Stimulated activated naive CD8-positive, alpha-beta T cell treated with anti-CD3 and anti-CD28 coated beads, Interleukin-15, Interleukin-2, amounts not matched to agents 100 ng/mL and 50 ng/mL, for 24 hours (primary cell): ENCODE measurements at regions not wholly inside any gene's neighbourhood (a gene's known extent, or its start where the extent isn't known, plus 50 kb on each side); places are given as distances from the start of the nearest gene placed in this dataset.

ENCODE experiments used
- H3K27ac Mint-ChIP-seq: one replicate; pipeline ENCODE4 v1.8.0; 2021; ENCODE audit warnings: mild to moderate bottlenecking, mixed read lengths
- H3K27me3 Mint-ChIP-seq: one replicate; pipeline ENCODE4 v1.8.0; 2021; ENCODE audit warnings: mixed read lengths
- H3K36me3 Mint-ChIP-seq: one replicate; pipeline ENCODE4 v1.8.0; 2021; ENCODE audit warnings: low read depth, mixed read lengths
- H3K4me1 Mint-ChIP-seq: one replicate; pipeline ENCODE4 v1.8.0; 2021; ENCODE audit warnings: low read depth, mixed read lengths
- H3K4me3 Mint-ChIP-seq: one replicate; pipeline ENCODE4 v1.8.0; 2021; ENCODE audit warnings: mild to moderate bottlenecking, mixed read lengths
- H3K9me3 Mint-ChIP-seq: one replicate; pipeline ENCODE4 v1.8.0; 2021; ENCODE audit warnings: mixed read lengths

DNA sequence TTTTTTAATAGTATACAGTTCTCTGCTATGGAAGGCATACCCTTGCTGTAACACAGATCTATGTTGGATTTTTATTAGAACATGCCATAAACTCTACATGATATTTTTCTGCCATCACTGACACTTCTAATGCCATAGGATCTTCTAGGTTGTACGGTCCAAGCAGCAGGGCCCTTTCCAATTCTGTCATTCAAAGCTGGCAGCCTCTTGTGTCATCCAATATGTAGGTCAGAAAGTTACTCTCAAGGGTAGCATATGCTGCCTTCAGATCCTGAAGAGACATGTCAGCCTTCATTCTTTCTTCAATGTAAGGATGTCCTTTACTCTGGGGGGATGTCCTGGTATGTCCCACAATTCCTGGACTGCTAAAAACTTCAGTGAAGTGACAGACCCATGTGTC, 629.2 kb upstream of the USP24 start:
- H3K4me1 Mint-ChIP-seq: no peaks in the 10 kb centered on the region
- no peak overlapping the region for H3K4me3 Mint-ChIP-seq
- H3K9me3 Mint-ChIP-seq: no peaks in the 10 kb centered on the region
- no peak overlapping the region for H3K27ac Mint-ChIP-seq
- H3K27me3 Mint-ChIP-seq: no peaks in the 10 kb centered on the region
- no peaks in the 10 kb centered on the region for H3K36me3 Mint-ChIP-seq

- H3K9me3 Mint-ChIP-seq: no peaks in the 10 kb centered on the region
- peaks cover 7% of the 10 kb centered on the region for H3K27me3 Mint-ChIP-seq
- no peak overlapping the region for H3K4me3 Mint-ChIP-seq
- H3K27ac Mint-ChIP-seq: no peak overlapping the region
- no peaks in the 10 kb centered on the region for H3K36me3 Mint-ChIP-seq
- no peaks in the 10 kb centered on the region for H3K4me1 Mint-ChIP-seq
These were observed 624.5 kb upstream of the USP24 start for GRCh38 chr1:55839626-55840025.

DNA sequence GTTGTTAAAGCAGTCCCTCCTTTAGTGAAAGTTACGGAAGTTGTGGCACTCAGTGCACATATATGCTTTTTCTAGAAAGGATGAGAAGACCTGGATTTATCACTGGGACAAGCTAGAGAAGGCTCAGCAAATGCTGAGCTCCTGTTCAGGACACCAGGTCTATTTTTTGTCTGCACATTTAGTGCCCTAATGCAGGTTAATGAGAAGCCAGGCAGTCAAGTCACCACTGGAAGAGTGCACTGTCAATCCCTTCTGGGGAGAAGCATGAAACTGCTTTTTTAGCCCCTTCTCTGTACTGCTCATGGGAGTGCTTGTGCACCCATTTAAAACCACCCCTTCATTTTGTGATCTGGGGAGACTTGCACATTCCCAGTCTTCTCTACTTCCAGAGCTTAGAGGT, 624.1 kb upstream of the USP24 start:
- no peak overlapping the region for H3K4me3 Mint-ChIP-seq

DNA sequence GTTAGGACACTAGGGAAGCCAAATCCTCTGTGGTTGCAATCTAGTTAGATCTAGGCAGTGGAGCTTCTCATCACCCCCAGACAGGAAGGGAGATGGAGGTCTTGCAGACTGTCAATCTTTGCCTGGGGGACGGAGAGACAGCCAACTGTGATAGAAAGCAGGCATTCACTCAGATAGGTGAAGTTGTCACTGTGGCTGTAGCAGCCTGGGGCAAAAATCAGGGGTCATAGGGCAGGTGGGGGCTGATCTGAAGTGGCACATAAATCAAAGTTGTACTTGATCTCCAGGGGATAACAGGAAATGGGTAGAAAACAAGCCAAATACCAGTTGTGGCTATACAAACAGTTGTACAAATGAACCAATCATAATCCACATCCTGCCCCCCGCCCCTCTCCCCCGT, 620.9 kb upstream of the USP24 start:
- Mint-ChIP-seq H3K27me3 (peaks cover 10% of the 10 kb centered on the region), H3K36me3 (no peaks in the 10 kb centered on the region), H3K4me3 (no peak overlapping the region), H3K27ac (no peak overlapping the region), H3K9me3 (no peaks in the 10 kb centered on the region), H3K4me1 (no peaks in the 10 kb centered on the region)

More for the DNA sequence above, 624.1 kb upstream of the USP24 start:
- Mint-ChIP-seq H3K27me3 (peaks cover 7% of the 10 kb centered on the region), H3K4me1 (no peaks in the 10 kb centered on the region), H3K36me3 (no peaks in the 10 kb centered on the region), H3K27ac (no peak overlapping the region), H3K9me3 (no peaks in the 10 kb centered on the region)

DNA sequence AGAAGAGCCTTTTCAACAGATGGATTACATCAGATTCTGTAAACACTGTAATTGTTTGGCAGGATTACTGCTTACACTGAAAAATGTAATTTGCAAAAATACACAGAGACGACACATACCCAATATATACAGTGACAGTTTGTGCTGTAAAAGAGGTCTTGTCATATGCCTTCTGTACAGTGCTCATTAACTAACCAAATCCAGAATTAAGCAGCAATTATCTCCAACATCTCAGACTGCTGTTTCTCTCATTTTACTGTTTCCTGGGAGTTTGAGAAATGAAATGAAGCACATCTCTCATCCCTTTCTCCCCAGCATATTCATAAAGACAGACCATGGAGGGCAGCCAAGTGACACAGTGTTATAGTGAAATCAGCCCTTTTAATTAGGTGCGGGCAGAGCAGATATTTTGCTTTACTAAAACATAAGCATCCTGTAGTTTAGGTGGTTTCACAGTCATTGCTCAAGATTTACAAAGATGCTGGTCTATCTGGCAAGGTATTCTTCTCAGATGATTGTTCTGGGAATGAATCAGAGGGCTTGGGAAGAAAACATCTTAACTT, 618.4 kb upstream of the USP24 start:
- Mint-ChIP-seq H3K9me3 (no peaks in the 10 kb centered on the region), H3K4me3 (no peak overlapping the region), H3K4me1 (no peaks in the 10 kb centered on the region), H3K36me3 (no peaks in the 10 kb centered on the region), H3K27ac (no peak overlapping the region), H3K27me3 (peaks cover 14% of the 10 kb centered on the region)

DNA sequence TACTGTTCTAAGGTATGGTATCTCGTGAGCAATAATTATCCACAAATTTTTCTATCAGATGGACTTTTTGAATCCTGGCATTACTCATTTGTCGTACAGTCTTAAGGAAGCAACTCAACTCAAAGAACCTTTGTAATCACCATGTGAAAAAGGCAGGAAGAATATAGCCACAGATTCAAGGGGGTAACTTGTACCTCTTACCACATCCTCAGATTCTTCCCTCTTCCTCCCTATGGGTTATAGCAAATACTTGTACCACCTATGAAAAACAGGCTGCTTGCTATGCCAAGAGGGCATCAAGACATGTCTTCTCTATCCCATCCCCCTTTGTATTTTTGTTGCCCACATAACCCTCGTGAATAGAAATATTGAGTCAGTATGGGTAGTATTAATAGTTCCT, 616.6 kb upstream of the USP24 start:
- Mint-ChIP-seq H3K27me3 (peaks cover 10% of the 10 kb centered on the region), H3K9me3 (no peaks in the 10 kb centered on the region), H3K4me1 (no peaks in the 10 kb centered on the region), H3K36me3 (no peaks in the 10 kb centered on the region), H3K27ac (no peak overlapping the region), H3K4me3 (no peak overlapping the region)

DNA sequence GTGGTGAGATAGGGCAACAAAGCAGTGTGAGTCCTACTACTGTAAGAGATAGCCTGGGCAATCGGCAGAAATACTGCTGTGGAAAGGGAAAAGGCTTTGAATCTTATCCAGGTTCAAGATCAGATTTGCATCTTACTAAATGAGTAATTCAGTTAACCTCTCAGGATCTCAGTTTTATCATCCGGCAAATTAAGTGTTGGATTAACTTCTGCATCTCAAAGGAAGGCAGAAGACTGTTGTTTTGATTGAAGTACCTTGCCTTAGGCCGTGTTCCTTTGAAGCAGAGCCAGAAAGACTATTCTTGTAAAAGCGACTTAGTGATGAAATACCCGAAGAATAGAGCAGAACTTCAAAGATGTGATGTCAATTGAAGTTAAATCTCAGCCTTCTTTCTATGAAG, 612.9 kb upstream of the USP24 start:
- Mint-ChIP-seq H3K36me3 (no peaks in the 10 kb centered on the region), H3K27ac (no peak overlapping the region), H3K27me3 (peaks cover 10% of the 10 kb centered on the region), H3K4me1 (no peaks in the 10 kb centered on the region), H3K9me3 (no peaks in the 10 kb centered on the region), H3K4me3 (no peak overlapping the region)

DNA sequence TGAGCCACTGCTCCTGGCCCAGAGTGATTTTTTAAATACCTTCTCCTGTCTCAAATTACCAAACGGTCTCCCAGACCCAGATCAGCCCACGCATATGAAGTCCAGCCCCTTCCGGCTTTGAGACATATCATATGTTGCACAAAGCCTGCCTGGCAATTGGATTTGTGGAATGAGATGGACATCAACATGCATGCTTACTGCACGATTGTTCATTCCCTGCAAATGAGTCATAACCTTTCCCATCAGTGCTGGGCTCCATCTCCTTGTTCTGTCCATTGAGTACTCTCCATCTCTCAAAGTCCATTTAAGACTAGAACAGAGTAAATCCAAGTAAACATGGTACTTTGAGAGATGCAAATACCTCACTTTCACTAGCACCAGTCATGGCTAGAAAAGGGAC, 612.2 kb upstream of the USP24 start:
- H3K27ac Mint-ChIP-seq: no peak overlapping the region

DNA sequence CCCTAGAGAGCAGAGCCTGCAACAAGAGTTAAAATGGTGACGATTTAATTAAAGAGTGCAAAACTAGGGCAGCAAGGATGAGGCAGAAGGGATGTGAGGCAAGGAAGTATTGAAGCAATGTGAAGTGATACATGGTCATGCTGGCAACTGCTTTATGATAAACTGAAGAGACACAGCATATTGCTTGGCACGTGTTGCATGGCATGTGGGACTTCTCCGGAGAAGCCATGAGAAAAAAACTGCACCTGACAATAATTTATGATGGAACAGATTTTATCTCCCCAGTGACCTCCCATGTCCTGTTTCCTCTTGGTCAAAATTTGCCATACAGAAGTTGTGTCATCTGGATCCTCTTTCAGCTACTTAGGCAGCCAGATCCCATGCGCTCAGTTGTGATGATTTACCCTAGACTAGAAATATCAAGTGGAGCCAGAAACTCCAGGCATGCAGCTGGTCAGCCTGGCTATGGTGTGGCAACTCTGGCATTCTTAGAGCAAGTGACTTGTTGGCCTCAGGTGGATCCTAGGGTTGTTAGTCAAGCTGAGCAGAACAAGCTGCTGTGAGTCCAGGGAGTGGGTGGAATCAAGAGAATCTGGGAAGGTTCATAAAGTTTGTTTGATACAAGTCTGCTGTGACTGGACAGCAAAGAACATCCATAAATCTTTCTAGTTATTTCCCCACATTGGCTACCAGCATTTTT, 611.4 kb upstream of the USP24 start:
- Mint-ChIP-seq H3K4me1 (no peaks in the 10 kb centered on the region), H3K4me3 (no peak overlapping the region), H3K27me3 (peaks cover 10% of the 10 kb centered on the region), H3K9me3 (no peaks in the 10 kb centered on the region), H3K36me3 (no peaks in the 10 kb centered on the region), H3K27ac (no peak overlapping the region)

More for the DNA sequence above, 612.2 kb upstream of the USP24 start:
- Mint-ChIP-seq H3K27me3 (peaks cover 10% of the 10 kb centered on the region), H3K36me3 (no peaks in the 10 kb centered on the region), H3K4me1 (no peaks in the 10 kb centered on the region), H3K4me3 (no peak overlapping the region), H3K9me3 (no peaks in the 10 kb centered on the region)

DNA sequence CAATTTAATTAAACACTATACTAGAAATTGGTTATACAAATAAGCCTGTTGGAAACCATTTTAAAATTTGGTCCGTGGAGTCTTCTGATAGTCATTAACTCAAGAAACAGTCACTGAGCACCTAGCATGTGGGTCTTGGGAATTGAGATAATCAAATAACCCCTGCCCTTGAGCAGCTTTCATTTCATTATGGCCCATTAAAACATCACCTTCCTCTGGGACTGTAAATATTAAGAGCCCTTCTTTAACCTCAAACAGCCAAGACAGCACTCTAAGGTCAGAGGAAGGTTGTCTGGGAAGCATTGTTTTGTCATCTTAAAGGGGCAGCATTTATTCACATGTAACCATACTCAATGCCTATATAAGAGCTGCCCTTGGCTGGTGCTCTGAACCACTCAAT, 610.3 kb upstream of the USP24 start:
- Mint-ChIP-seq H3K27me3 (peaks cover 3% of the 10 kb centered on the region), H3K27ac (no peak overlapping the region), H3K36me3 (no peaks in the 10 kb centered on the region), H3K4me3 (no peak overlapping the region), H3K9me3 (no peaks in the 10 kb centered on the region), H3K4me1 (no peaks in the 10 kb centered on the region)

DNA sequence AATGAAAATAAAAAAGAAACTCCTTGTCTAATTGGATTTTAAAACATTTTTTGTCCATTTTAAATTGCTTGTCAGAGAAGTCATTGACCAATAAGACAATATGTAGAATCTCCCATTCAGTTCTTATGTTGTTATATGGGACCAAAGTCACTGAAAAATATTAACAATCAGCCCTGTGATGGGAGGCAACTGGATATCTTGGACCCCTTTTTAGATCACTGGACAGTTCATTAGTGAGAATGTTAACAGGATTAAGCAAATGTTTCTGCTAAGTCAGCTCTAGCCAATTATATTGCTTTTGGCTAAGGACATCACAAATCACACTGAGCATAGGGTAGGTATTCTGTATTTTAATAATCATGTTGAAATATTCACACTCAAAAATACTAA, 609.1 kb upstream of the USP24 start:
- H3K4me3 Mint-ChIP-seq: no peak overlapping the region
- H3K9me3 Mint-ChIP-seq: no peaks in the 10 kb centered on the region
- H3K4me1 Mint-ChIP-seq: no peaks in the 10 kb centered on the region
- H3K27ac Mint-ChIP-seq: no peak overlapping the region
- peaks cover 3% of the 10 kb centered on the region for H3K27me3 Mint-ChIP-seq
- H3K36me3 Mint-ChIP-seq: no peaks in the 10 kb centered on the region

GRCh38 chr1:55823541-55824250, 608.5 kb upstream of the USP24 start:
- Mint-ChIP-seq H3K4me1 (no peaks in the 10 kb centered on the region), H3K27ac (no peak overlapping the region), H3K9me3 (no peaks in the 10 kb centered on the region), H3K27me3 (peaks cover 1% of the 10 kb centered on the region), H3K4me3 (no peak overlapping the region), H3K36me3 (no peaks in the 10 kb centered on the region)

GRCh38 chr1:55822891-55823290, 607.7 kb upstream of the USP24 start:
- Mint-ChIP-seq H3K4me1 (no peaks in the 10 kb centered on the region), H3K9me3 (no peaks in the 10 kb centered on the region), H3K4me3 (no peak overlapping the region), H3K27ac (no peak overlapping the region), H3K36me3 (no peaks in the 10 kb centered on the region), H3K27me3 (peaks cover 3% of the 10 kb centered on the region)

GRCh38 chr1:55821234-55821633, 606.1 kb upstream of the USP24 start:
- H3K27me3 Mint-ChIP-seq: peaks cover 3% of the 10 kb centered on the region
- no peaks in the 10 kb centered on the region for H3K36me3 Mint-ChIP-seq
- H3K4me3 Mint-ChIP-seq: no peak overlapping the region
- H3K4me1 Mint-ChIP-seq: no peaks in the 10 kb centered on the region
- no peaks in the 10 kb centered on the region for H3K9me3 Mint-ChIP-seq
- H3K27ac Mint-ChIP-seq: no peak overlapping the region

DNA sequence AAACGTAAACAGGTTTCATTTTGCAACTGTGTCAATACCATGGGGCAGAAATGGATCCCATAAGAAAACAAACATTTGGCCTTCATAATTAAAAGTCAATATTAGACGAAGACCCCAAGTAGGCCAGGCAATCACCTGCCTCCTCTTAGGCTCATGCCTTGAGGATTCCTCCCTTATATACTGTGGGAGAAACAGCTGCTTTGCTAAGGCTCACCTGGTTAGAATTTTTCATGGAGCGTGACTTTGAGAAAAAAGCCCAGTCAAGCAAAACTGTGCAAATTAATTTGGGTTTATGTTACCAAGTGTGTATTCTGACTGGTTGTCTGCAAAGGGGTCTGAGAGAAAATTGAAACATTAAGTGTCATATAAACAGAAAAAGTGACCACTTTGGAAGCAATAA, 605.3 kb upstream of the USP24 start:
- Mint-ChIP-seq H3K36me3 (no peaks in the 10 kb centered on the region), H3K9me3 (no peaks in the 10 kb centered on the region), H3K4me1 (no peaks in the 10 kb centered on the region), H3K27ac (no peak overlapping the region), H3K4me3 (no peak overlapping the region), H3K27me3 (peaks cover 3% of the 10 kb centered on the region)
